A673 (cell line): ENCODE measurements at regions not wholly inside any gene's neighbourhood (a gene's known extent, or its start where the extent isn't known, plus 50 kb on each side); places are given as distances from the start of the nearest gene placed in this dataset.

Source experiments
- BruUV-seq: library from RNA; stranded (reverse); fragments of 400-500 nt; replicated peaks from 2 replicates; lab custom pipeline; 2021; lab: Mats Ljungman, UMichigan
- CTCF ChIA-PET: fragments of 300-600 bp; sonication (Branson Sonifier 250); formaldehyde crosslinking; loops from one replicate; lab custom pipeline; 2022; ENCODE audit warnings: antibody characterized with exemption; lab: Charles Lee
- POLR2A ChIA-PET: fragments of 300-600 bp; sonication (Branson Sonifier 250); formaldehyde crosslinking; loops from one replicate; lab custom pipeline; 2022; ENCODE audit warnings: antibody characterized with exemption; ENCODE audit not compliant: low non-redundant PET; lab: Charles Lee
- DNase-seq: peaks from one replicate; pipeline ENCODE4 v3.0.0-alpha.2; 2015; ENCODE audit warnings: low spot score
- H3K27ac ChIP-seq: fragments of 200-600 bp; sonication (generic); 2 replicates; pipeline ENCODE4 v1.5.1; 2016; ENCODE audit warnings: mixed run types, low read depth, mild to moderate bottlenecking, mixed read lengths, antibody characterized with exemption, low read length; ENCODE audit not compliant: poor library complexity, severe bottlenecking
- H3K27me3 ChIP-seq: fragments of 200-600 bp; sonication (generic); replicated peaks from 2 replicates; pipeline ENCODE4 v1.6.1; 2017; ENCODE audit warnings: mixed run types, low read depth, mild to moderate bottlenecking, mixed read lengths, antibody characterized with exemption, low read length; ENCODE audit not compliant: insufficient read depth, poor library complexity
- H3K36me3 ChIP-seq: fragments of 200-600 bp; sonication (generic); 2 replicates; pipeline ENCODE4 v1.6.1; 2016; ENCODE audit warnings: mixed run types, mild to moderate bottlenecking, mixed read lengths, antibody characterized with exemption, low read length; ENCODE audit not compliant: insufficient read depth, poor library complexity, severe bottlenecking
- H3K4me1 ChIP-seq: fragments of 200-600 bp; sonication (generic); 2 replicates; pipeline ENCODE4 v1.6.1; 2017; ENCODE audit warnings: mixed run types, mild to moderate bottlenecking, mixed read lengths, antibody characterized with exemption, low read length; ENCODE audit not compliant: insufficient read depth, poor library complexity, severe bottlenecking
- H3K4me3 ChIP-seq: fragments of 200-600 bp; sonication (generic); 2 replicates; pipeline ENCODE4 v1.5.1; 2016; ENCODE audit warnings: low read depth, mixed run types, mild to moderate bottlenecking, mixed read lengths, low read length; ENCODE audit not compliant: poor library complexity, severe bottlenecking
- H3K9me3 ChIP-seq: fragments of 200-600 bp; sonication (generic); 2 replicates; pipeline ENCODE4 v1.6.1; 2016; ENCODE audit warnings: mixed run types, low read depth, mild to moderate bottlenecking, mixed read lengths, antibody characterized with exemption, low read length; ENCODE audit not compliant: poor library complexity, severe bottlenecking
- CTCF ChIP-seq: fragments of 300-800, 200-600 bp; sonication (generic); conservative IDR thresholded peaks from 2 replicates; pipeline ENCODE4 v1.5.1; 2017; ENCODE audit warnings: low read depth, mild to moderate bottlenecking, antibody characterized with exemption, low read length, moderate library complexity, mixed read lengths
- EZH2 ChIP-seq: fragments of 200-600 bp; sonication (generic); IDR thresholded peaks from 2 replicates; pipeline ENCODE4 v1.6.1; 2017; ENCODE audit warnings: borderline replicate concordance, low read depth, mild to moderate bottlenecking, mixed read lengths, antibody characterized with exemption, low read length; ENCODE audit not compliant: poor library complexity, severe bottlenecking
- intact Hi-C: fragments of 100-400 bp; cut with micrococcal nuclease; formaldehyde crosslinking; loops from one replicate; pipeline ENCODE4 v1.10.0; 2022; ENCODE audit not compliant: unreplicated experiment

GRCh38 chr13:42392716-42393572, 121.0 kb downstream of the AKAP11 start:
- H3K4me3 ChIP-seq = no peak overlapping the region
- no peaks in the 10 kb centered on the region for H3K36me3 ChIP-seq
- TF ChIP-seq EZH2 = no peak
- TF ChIP-seq CTCF = no peak
- ChIA-PET POLR2A (no interaction called here), CTCF (no interaction called here)
- no peak overlapping the region for H3K27ac ChIP-seq
- H3K4me1 ChIP-seq = no peaks in the 10 kb centered on the region
- no peak for DNase-seq
- no peaks in the 10 kb centered on the region for H3K27me3 ChIP-seq
- no TSS peak for BruUV-seq
- intact Hi-C loops = no loop called here
- no peaks in the 10 kb centered on the region for H3K9me3 ChIP-seq

GRCh38 chr13:42393573-42394360, 121.8 kb downstream of the AKAP11 start:
- no peak for TF ChIP-seq EZH2
- no peak for TF ChIP-seq CTCF
- CTCF ChIA-PET = no interaction called here
- Histone ChIP-seq H3K36me3 (no peaks in the 10 kb centered on the region), H3K27me3 (no peaks in the 10 kb centered on the region), H3K4me1 (no peaks in the 10 kb centered on the region), H3K4me3 (no peak overlapping the region), H3K9me3 (no peaks in the 10 kb centered on the region), H3K27ac (no peak overlapping the region)
- POLR2A ChIA-PET = no interaction called here
- no peak for DNase-seq
- intact Hi-C loops = no loop called here
- no TSS peak for BruUV-seq

GRCh38 chr13:42394361-42394708, 122.4 kb downstream of the AKAP11 start:
- TF ChIP-seq CTCF (no peak), EZH2 (no peak)
- H3K36me3 ChIP-seq = no peaks in the 10 kb centered on the region
- H3K4me3 ChIP-seq = no peak overlapping the region
- H3K9me3 ChIP-seq = no peaks in the 10 kb centered on the region
- BruUV-seq = no TSS peak
- no peak overlapping the region for H3K27ac ChIP-seq
- intact Hi-C loops = no loop called here
- POLR2A ChIA-PET = no interaction called here
- no peak for DNase-seq
- no peaks in the 10 kb centered on the region for H3K4me1 ChIP-seq
- CTCF ChIA-PET = no interaction called here
- no peaks in the 10 kb centered on the region for H3K27me3 ChIP-seq
